ENCODE measurements at regions not wholly inside any gene's neighbourhood (a gene's known extent, or its start where the extent isn't known, plus 50 kb on each side); places are given as distances from the start of the nearest gene placed in this dataset.
"Not testable (repeated sequence)": the region's sequence is repeated elsewhere in the genome, so short reads cannot be mapped to it uniquely, and the experiment has no call there.

GRCh38 chr12:9515925-9516324 is 91.8 kb downstream of the KLRB1 start:
- TF ChIP-seq, protein P1, sequence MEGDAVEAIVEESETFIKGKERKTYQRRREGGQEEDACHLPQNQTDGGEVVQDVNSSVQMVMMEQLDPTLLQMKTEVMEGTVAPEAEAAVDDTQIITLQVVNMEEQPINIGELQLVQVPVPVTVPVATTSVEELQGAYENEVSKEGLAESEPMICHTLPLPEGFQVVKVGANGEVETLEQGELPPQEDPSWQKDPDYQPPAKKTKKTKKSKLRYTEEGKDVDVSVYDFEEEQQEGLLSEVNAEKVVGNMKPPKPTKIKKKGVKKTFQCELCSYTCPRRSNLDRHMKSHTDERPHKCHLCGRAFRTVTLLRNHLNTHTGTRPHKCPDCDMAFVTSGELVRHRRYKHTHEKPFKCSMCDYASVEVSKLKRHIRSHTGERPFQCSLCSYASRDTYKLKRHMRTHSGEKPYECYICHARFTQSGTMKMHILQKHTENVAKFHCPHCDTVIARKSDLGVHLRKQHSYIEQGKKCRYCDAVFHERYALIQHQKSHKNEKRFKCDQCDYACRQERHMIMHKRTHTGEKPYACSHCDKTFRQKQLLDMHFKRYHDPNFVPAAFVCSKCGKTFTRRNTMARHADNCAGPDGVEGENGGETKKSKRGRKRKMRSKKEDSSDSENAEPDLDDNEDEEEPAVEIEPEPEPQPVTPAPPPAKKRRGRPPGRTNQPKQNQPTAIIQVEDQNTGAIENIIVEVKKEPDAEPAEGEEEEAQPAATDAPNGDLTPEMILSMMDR (IDR thresholded peaks at IDR 0.05): not testable (repeated sequence)
- not testable (repeated sequence) for TF ChIP-seq POLR2A (IDR thresholded peaks at IDR 0.05)
